Fibroblast of villous mesenchyme (primary cell): ENCODE measurements at regions not wholly inside any gene's neighbourhood (a gene's known extent, or its start where the extent isn't known, plus 50 kb on each side); places are given as distances from the start of the nearest gene placed in this dataset.

Experiments used
- DNase-seq: peaks from one replicate; pipeline ENCODE4 v3.0.0-alpha.2; 2010; ENCODE audit warnings: low read depth
- H3K4me3 ChIP-seq: 2 replicates; pipeline ENCODE4 v1.5.1; 2011; ENCODE audit warnings: low read depth, mild to moderate bottlenecking, low read length
- CTCF ChIP-seq: IDR thresholded peaks from 2 replicates; pipeline ENCODE4 v1.5.1; 2012; ENCODE audit warnings: low read depth, mild to moderate bottlenecking, low read length; ENCODE audit not compliant: insufficient read depth

GRCh38 chr16:89040391-89040790 lies 53.3 kb upstream of the ACSF3 start:
- no peak for DNase-seq
- H3K4me3 ChIP-seq, result no peak overlapping the region
- TF ChIP-seq CTCF, result no peak

GRCh38 chr16:89040861-89041570 lies 52.6 kb upstream of the ACSF3 start:
- no peak overlapping the region for H3K4me3 ChIP-seq
- TF ChIP-seq CTCF, result no peak
- no peak for DNase-seq

GRCh38 chr16:89041571-89042481 lies 51.8 kb upstream of the ACSF3 start:
- no peak for DNase-seq
- TF ChIP-seq CTCF, result no peak
- H3K4me3 ChIP-seq, result no peak overlapping the region

GRCh38 chr16:89042711-89043551 lies 50.7 kb upstream of the ACSF3 start:
- TF ChIP-seq CTCF, result no peak
- DNase-seq, result no peak
- no peak overlapping the region for H3K4me3 ChIP-seq

DNA sequence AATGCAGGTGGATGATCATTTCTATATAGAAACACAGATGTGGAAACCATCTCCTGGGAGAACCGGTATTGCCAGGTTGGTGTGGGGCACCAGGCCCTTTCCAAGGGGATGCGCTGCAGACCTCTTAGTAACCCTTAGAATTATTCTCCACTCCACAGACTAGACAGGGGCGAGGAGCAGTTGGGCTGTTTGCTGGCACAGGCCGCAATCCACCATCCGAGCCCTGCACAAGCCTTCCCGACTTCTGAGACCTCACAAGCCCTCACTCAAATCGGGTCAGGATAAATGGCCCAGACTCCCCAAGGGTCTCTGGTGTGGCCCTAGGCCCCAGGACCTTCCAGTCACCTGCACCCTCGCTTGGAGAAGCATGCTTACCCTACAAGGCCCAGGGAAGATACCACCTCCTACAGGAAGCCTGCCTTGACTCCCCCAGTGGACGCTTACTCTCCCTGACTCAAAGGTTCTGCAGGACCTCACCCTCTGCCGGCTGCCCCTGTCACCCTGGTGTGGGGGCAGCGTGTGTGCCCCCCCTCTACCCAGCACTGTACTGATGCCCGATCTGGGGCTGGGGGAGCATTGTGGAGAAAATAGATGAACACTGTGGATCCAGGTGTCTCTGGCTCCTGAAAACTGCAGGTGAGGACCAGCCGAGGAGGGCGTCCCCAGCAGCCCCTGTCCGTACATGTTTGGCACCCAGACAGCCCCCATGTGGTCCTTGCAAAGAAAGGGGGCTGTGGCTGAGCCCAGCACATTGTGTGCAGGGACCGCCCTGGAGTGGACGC lies 49.8 kb upstream of the ACSF3 start:
- no peak for TF ChIP-seq CTCF
- H3K4me3 ChIP-seq, result no peak overlapping the region
- no peak for DNase-seq
